SK-N-MC (cell line): ENCODE measurements at regions not wholly inside any gene's neighbourhood (a gene's known extent, or its start where the extent isn't known, plus 50 kb on each side); places are given as distances from the start of the nearest gene placed in this dataset.

ENCODE experiments used
- EZH2 ChIP-seq: fragments of 200-600 bp; sonication (generic); IDR thresholded peaks from one replicate; pipeline ENCODE4 v1.6.1; 2017; ENCODE audit warnings: antibody characterized with exemption
- FOXP2 ChIP-seq: optimal IDR thresholded peaks from 2 replicates; pipeline ENCODE3; 2011; ENCODE audit warnings: mild to moderate bottlenecking, moderate library complexity; ENCODE audit not compliant: insufficient read depth; ENCODE audit errors: extremely low read length, control extremely low read depth
- POLR2AphosphoS5 ChIP-seq: IDR thresholded peaks from 2 replicates; pipeline ENCODE4 v1.6.1; 2012; ENCODE audit warnings: mild to moderate bottlenecking, low read depth, low read length, borderline replicate concordance

DNA sequence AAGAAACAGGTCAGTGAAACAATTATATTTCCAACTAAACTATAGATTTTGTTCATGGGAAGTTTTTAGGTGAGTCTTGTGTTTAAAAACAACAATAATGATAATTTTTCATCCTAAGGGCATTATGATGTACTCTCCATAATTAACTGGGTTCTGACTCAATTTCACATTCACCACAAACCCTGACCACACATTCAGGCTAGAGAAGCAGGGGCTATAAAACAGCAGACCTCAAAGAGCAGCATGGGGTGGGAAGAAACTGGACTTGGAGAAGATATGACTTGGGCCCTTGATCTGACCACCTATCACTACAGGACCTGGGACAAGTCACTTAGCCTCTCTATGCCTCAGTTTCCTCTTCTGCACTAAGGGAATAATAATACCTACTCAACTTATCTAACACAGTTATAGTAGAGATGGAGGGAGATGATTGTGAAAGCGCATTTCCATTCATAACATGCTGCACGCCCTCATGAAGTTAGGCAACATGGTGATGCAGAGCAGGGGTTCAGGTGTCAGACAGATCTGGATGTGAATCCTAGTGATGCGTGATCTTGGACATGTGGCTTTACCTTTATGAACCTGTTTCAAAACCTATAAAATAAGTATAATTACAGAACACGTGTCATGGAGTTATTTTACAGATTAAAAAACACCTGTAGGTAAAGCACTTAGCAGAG lies 63.0 kb upstream of the ACP3 start:
- no peak for TF ChIP-seq EZH2
- no peak for TF ChIP-seq POLR2AphosphoS5
- no peak for TF ChIP-seq FOXP2
